ENCODE measurements at regions not wholly inside any gene's neighbourhood (a gene's known extent, or its start where the extent isn't known, plus 50 kb on each side); places are given as distances from the start of the nearest gene placed in this dataset.

DNA sequence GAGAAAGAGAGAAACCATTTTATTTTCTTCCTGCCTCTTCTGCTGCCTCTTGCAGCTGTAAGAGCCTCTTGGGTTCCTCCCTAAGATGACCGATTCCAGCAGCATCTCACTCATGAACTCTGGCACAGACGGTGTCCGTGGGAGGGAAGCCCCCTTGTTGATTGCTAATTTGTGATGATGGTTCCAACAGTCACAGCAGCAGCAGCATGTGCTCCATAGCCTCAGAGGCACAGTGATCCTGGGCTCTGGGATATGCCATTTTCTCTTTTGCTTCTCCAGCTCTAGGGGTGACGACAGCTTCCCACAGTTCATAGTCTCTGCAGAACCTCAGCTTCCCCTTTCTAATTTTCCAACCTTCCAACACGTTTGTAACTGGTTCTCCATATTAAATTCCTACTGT lies 324.2 kb upstream of the HS6ST1 start (continued):
- TF ChIP-seq, protein P1, sequence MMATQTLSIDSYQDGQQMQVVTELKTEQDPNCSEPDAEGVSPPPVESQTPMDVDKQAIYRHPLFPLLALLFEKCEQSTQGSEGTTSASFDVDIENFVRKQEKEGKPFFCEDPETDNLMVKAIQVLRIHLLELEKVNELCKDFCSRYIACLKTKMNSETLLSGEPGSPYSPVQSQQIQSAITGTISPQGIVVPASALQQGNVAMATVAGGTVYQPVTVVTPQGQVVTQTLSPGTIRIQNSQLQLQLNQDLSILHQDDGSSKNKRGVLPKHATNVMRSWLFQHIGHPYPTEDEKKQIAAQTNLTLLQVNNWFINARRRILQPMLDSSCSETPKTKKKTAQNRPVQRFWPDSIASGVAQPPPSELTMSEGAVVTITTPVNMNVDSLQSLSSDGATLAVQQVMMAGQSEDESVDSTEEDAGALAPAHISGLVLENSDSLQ (IDR thresholded peaks at IDR 0.05) = no peak
- TF ChIP-seq ZNF407 (IDR thresholded peaks at IDR 0.05; ENCODE audit: low read depth) = no peak
- TF ChIP-seq SIX5 (IDR thresholded peaks at IDR 0.05; ENCODE audit: borderline replicate concordance in 1 of 2, insufficient read depth in 1 of 2, low read depth in 1 of 2, low read length in 2 of 2) = no peak
- no peak for TF ChIP-seq RNF2 (IDR thresholded peaks at IDR 0.05)
- TF ChIP-seq ZNF584 (CRISPR knock-in tag; IDR thresholded peaks at IDR 0.05; ENCODE audit: low read depth) = no peak
- TF ChIP-seq ELF4 (CRISPR knock-in tag; IDR thresholded peaks at IDR 0.05) = no peak
- no peak for TF ChIP-seq GATA2 (CRISPR knock-in tag; IDR thresholded peaks at IDR 0.05)
- TF ChIP-seq, protein P2, sequence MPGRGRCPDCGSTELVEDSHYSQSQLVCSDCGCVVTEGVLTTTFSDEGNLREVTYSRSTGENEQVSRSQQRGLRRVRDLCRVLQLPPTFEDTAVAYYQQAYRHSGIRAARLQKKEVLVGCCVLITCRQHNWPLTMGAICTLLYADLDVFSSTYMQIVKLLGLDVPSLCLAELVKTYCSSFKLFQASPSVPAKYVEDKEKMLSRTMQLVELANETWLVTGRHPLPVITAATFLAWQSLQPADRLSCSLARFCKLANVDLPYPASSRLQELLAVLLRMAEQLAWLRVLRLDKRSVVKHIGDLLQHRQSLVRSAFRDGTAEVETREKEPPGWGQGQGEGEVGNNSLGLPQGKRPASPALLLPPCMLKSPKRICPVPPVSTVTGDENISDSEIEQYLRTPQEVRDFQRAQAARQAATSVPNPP (IDR thresholded peaks at IDR 0.05; ENCODE audit: borderline replicate concordance, insufficient read depth, insufficient read length) = no peak
